HL-60 (cell line): ENCODE measurements at regions not wholly inside any gene's neighbourhood (a gene's known extent, or its start where the extent isn't known, plus 50 kb on each side); places are given as distances from the start of the nearest gene placed in this dataset.

Source experiments
- DNase-seq, 2 experiments: peaks; one replicate each; pipeline ENCODE4 v3.0.0-alpha.2; 2010 to 2020; ENCODE audit warnings: low read depth in 1 of 2, low spot score in 1 of 2
- H3K27ac ChIP-seq: fragments of 250-450 bp; sonication (Bioruptor Pico); replicated peaks from 2 replicates; pipeline ENCODE4 v1.5.1; 2020; ENCODE audit warnings: mild to moderate bottlenecking, moderate library complexity
- H3K27me3 ChIP-seq: fragments of 250-450 bp; sonication (Bioruptor Pico); 2 replicates; pipeline ENCODE4 v1.5.1; 2021; ENCODE audit warnings: mild to moderate bottlenecking, moderate library complexity; ENCODE audit not compliant: insufficient read depth, poor library complexity, severe bottlenecking
- H3K4me3 ChIP-seq: replicated peaks from 2 replicates; pipeline ENCODE4 v1.5.1; 2011; ENCODE audit warnings: mild to moderate bottlenecking, control low read depth, low read length; ENCODE audit not compliant: insufficient read depth
- GABPA ChIP-seq: IDR thresholded peaks from 2 replicates; pipeline ENCODE4 v1.6.1; 2012; ENCODE audit warnings: low read depth
- POLR2AphosphoS5 ChIP-seq: IDR thresholded peaks from 2 replicates; pipeline ENCODE4 v1.6.1; 2012; ENCODE audit warnings: low read depth
- SPI1 ChIP-seq: IDR thresholded peaks from 2 replicates; pipeline ENCODE4 v1.6.1; 2012; ENCODE audit warnings: low read depth, mild to moderate bottlenecking, borderline replicate concordance
- TF ChIP-seq, protein P1 (sequence below): IDR thresholded peaks from one replicate; pipeline ENCODE4 v1.5.1; 2011; ENCODE audit warnings: low read length, control low read depth, inconsistent platforms; ENCODE audit not compliant: insufficient read depth
- TF ChIP-seq, protein P2 (sequence below): IDR thresholded peaks from 2 replicates; pipeline ENCODE4 v1.6.1; 2012; ENCODE audit warnings: low read depth; ENCODE audit not compliant: insufficient replicate concordance

DNA sequence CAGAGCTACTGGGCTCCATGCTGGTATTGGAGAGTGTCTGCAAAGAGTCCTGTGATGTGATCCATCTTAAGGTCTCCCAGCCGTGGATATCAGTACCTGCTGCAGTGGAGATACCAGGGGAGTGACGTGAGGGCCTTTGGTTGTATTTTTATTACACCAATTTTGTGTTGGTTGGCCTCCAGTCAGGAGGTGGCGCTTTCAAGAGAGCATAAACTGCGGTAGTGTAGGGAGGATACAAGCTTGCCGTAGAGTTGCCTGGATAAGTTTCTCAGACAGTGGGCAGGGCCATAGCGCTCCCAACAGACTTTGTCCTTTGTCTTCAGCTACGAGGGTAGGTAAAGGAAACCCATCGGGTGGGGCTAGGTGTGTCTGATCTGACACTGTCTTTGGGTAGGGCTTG is 113.0 kb upstream of the CEP162 start:
- TF ChIP-seq, protein P1, sequence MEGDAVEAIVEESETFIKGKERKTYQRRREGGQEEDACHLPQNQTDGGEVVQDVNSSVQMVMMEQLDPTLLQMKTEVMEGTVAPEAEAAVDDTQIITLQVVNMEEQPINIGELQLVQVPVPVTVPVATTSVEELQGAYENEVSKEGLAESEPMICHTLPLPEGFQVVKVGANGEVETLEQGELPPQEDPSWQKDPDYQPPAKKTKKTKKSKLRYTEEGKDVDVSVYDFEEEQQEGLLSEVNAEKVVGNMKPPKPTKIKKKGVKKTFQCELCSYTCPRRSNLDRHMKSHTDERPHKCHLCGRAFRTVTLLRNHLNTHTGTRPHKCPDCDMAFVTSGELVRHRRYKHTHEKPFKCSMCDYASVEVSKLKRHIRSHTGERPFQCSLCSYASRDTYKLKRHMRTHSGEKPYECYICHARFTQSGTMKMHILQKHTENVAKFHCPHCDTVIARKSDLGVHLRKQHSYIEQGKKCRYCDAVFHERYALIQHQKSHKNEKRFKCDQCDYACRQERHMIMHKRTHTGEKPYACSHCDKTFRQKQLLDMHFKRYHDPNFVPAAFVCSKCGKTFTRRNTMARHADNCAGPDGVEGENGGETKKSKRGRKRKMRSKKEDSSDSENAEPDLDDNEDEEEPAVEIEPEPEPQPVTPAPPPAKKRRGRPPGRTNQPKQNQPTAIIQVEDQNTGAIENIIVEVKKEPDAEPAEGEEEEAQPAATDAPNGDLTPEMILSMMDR, result no peak
- TF ChIP-seq, protein P2, sequence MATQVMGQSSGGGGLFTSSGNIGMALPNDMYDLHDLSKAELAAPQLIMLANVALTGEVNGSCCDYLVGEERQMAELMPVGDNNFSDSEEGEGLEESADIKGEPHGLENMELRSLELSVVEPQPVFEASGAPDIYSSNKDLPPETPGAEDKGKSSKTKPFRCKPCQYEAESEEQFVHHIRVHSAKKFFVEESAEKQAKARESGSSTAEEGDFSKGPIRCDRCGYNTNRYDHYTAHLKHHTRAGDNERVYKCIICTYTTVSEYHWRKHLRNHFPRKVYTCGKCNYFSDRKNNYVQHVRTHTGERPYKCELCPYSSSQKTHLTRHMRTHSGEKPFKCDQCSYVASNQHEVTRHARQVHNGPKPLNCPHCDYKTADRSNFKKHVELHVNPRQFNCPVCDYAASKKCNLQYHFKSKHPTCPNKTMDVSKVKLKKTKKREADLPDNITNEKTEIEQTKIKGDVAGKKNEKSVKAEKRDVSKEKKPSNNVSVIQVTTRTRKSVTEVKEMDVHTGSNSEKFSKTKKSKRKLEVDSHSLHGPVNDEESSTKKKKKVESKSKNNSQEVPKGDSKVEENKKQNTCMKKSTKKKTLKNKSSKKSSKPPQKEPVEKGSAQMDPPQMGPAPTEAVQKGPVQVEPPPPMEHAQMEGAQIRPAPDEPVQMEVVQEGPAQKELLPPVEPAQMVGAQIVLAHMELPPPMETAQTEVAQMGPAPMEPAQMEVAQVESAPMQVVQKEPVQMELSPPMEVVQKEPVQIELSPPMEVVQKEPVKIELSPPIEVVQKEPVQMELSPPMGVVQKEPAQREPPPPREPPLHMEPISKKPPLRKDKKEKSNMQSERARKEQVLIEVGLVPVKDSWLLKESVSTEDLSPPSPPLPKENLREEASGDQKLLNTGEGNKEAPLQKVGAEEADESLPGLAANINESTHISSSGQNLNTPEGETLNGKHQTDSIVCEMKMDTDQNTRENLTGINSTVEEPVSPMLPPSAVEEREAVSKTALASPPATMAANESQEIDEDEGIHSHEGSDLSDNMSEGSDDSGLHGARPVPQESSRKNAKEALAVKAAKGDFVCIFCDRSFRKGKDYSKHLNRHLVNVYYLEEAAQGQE, result no peak
- TF ChIP-seq POLR2AphosphoS5 (no peak), SPI1 (no peak), GABPA (no peak)
- DNase-seq, result no peak

DNA sequence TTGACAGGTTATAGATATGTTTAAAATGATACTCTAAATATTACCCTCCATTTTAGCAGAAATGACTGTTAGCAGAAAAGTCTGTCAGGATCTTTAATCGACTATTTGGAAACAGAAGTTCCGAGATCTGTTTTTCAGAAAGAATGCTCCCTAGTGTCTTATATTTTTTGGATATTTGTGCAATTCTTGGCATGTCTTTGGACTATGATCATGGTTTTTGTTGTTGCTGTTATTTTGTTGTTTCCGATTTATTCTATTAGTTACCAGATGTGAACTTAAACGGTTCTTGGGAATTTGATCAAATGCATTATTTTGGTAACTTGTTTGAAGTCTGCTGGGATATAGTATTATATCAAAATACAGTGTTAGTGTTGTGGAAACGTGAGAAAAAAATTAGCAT is 106.4 kb upstream of the CEP162 start:
- no peak for DNase-seq
- no peak overlapping the region for H3K4me3 ChIP-seq
- no peaks in the 10 kb centered on the region for H3K27me3 ChIP-seq
- TF ChIP-seq POLR2AphosphoS5, result no peak
- TF ChIP-seq, protein P1, result no peak
- TF ChIP-seq SPI1, result no peak
- TF ChIP-seq GABPA, result no peak
- TF ChIP-seq, protein P2, result no peak
- H3K27ac ChIP-seq, result no peak overlapping the region

More for the DNA sequence above, 113.0 kb upstream of the CEP162 start:
- Histone ChIP-seq H3K4me3 (no peak overlapping the region), H3K27me3 (no peaks in the 10 kb centered on the region), H3K27ac (no peak overlapping the region)

DNA sequence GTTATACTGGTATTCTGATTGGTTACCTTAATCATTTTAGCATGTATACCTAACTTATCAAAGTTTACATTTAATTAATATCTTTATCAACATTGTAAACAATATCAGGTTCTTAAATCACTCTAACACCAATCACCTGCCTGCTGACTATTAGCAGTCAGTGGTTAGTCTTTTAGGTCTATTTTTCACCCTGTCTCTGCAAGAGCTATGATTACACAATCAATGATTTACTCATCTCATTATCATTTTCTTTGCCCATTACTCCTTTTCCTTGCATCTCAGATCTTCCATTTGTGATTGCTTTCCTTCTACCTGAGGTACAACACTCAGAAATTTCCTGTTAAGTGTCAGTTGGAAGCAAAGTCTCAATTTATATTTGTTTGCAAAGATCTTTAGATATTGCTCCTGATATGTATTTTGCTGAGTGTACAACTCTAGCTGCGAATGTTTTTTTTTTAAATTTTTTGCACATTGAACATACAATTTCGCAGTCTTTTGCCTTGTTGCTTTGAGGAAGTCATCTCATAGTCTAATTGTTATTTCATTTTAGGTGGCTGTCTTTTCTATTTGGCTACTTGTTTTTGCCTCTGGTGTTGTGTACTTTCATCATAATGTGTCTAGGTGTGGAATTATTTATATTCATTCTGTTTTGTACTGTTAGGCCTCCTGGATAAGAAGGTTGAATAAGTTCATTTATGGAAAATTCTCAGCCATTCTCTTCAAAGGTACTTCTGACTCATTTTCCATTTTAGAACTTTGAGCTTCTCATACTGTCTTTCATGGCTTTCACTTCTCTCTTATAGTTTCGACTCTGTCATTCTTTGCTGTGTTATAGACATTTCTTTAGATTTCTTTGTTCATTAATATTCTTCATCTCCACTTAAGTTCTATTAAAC is 104.9 kb upstream of the CEP162 start:
- no peak overlapping the region for H3K27ac ChIP-seq
- TF ChIP-seq, protein P1, result no peak
- TF ChIP-seq GABPA (no peak), SPI1 (no peak), POLR2AphosphoS5 (no peak)
- TF ChIP-seq, protein P2, result no peak
- H3K4me3 ChIP-seq, result no peak overlapping the region
- peaks cover 2% of the 10 kb centered on the region for H3K27me3 ChIP-seq
- DNase-seq, result no peak
